GM21825 (cell line): ENCODE measurements at regions not wholly inside any gene's neighbourhood (a gene's known extent, or its start where the extent isn't known, plus 50 kb on each side); places are given as distances from the start of the nearest gene placed in this dataset.

ENCODE experiments used
- ATAC-seq: cut with Tn5 transposase; IDR thresholded peaks from one replicate; pipeline ENCODE4 v1.9.1; 2021; ENCODE audit warnings: mild to moderate bottlenecking, moderate library complexity; ENCODE audit not compliant: unreplicated experiment

- no peak for ATAC-seq
Observed at GRCh38 chr3:28645149-28645548, 296.5 kb upstream of the AZI2 start.

- ATAC-seq: no peak
Observed at GRCh38 chr3:28646435-28646834, 297.8 kb upstream of the AZI2 start.

- no peak for ATAC-seq
Observed at GRCh38 chr3:28649266-28649665, 300.6 kb upstream of the AZI2 start.

GRCh38 chr3:28651159-28651558, 302.5 kb upstream of the AZI2 start:
- ATAC-seq: no peak

GRCh38 chr3:28664123-28664522, 315.5 kb upstream of the AZI2 start:
- ATAC-seq: no peak

GRCh38 chr3:28667646-28668621, 319.3 kb upstream of the AZI2 start:
- ATAC-seq: peak; percentile 95

- ATAC-seq: no peak
Observed at GRCh38 chr3:28669870-28670269, 321.2 kb upstream of the AZI2 start.

- ATAC-seq: no peak
Observed at GRCh38 chr3:28672406-28672805, 323.8 kb upstream of the AZI2 start.

GRCh38 chr3:28673446-28673845, 324.8 kb upstream of the AZI2 start:
- no peak for ATAC-seq

- no peak for ATAC-seq
Observed at GRCh38 chr3:28674212-28674611, 325.6 kb upstream of the AZI2 start.

GRCh38 chr3:28677581-28677980, 329.0 kb upstream of the AZI2 start:
- ATAC-seq: no peak

- no peak for ATAC-seq
Observed at GRCh38 chr3:28678086-28678485, 329.5 kb upstream of the AZI2 start.

- ATAC-seq: no peak
Observed at GRCh38 chr3:28680050-28680449, 331.4 kb upstream of the AZI2 start.

GRCh38 chr3:28682121-28682520, 333.5 kb upstream of the AZI2 start:
- no peak for ATAC-seq

- ATAC-seq: no peak
Observed at GRCh38 chr3:28690176-28690575, 341.6 kb upstream of the AZI2 start.

GRCh38 chr3:28698706-28699105, 350.1 kb upstream of the AZI2 start:
- no peak for ATAC-seq

- ATAC-seq: no peak
Observed at GRCh38 chr3:28699283-28699682, 350.7 kb upstream of the AZI2 start.

- ATAC-seq: no peak
Observed at GRCh38 chr3:28700728-28701127, 352.1 kb upstream of the AZI2 start.

- no peak for ATAC-seq
Observed at GRCh38 chr3:28703843-28704242, 355.2 kb upstream of the AZI2 start.

GRCh38 chr3:28711293-28711692, 362.7 kb upstream of the AZI2 start:
- no peak for ATAC-seq

GRCh38 chr3:28716939-28717338, 368.3 kb upstream of the AZI2 start:
- ATAC-seq: no peak

- ATAC-seq: no peak
Observed at GRCh38 chr3:28718074-28718849, 369.6 kb upstream of the AZI2 start.
